ENCODE measurements at regions not wholly inside any gene's neighbourhood (a gene's known extent, or its start where the extent isn't known, plus 50 kb on each side); places are given as distances from the start of the nearest gene placed in this dataset.
A peak's percentile ranks its signal among the peaks of the same experiment; 100 is the strongest.

- Histone ChIP-seq H3K4me2 (ENCODE audit: low read depth, low read length) (no peak overlapping the region), H4K20me1 (ENCODE audit: insufficient read depth, low read length) (no peaks in the 10 kb centered on the region), H3K27me3 (ENCODE audit: control insufficient read depth in 1 of 2, insufficient read depth in 2 of 2, low read length in 2 of 2) (no peaks in the 10 kb centered on the region), H3K27ac (ENCODE audit: extremely low read length, insufficient read depth, low read length) (no peak overlapping the region), H3K9me3 (ENCODE audit: low read length) (peaks cover 60% of the 10 kb centered on the region), H3K36me3 (replicated peaks in 1 of 2; ENCODE audit: control insufficient read depth in 1 of 2, insufficient read depth in 2 of 2, low read length in 2 of 2) (no peaks in the 10 kb centered on the region), H2AFZ (ENCODE audit: low read length) (no peak overlapping the region), H3K9ac (ENCODE audit: insufficient read depth, low read depth, low read length) (no peak overlapping the region), H3K4me1 (ENCODE audit: insufficient read depth, low read length) (no peaks in the 10 kb centered on the region), H3K79me2 (ENCODE audit: insufficient read depth, low read length) (no peaks in the 10 kb centered on the region), H3K4me3 (replicated peaks in 1 of 3; ENCODE audit: insufficient read depth in 1 of 3, low read depth in 2 of 3, low read length in 3 of 3) (no peak overlapping the region)
- ChIA-PET POLR2A (no interaction called here), CTCF (ENCODE audit: low intra/inter-chr PET ratio, low total read pairs) (no interaction called here)
- WGBS (ENCODE audit: low lambda C conversion rate) = 1% methylated on average over 1 of the region's 1 CpG
- TF ChIP-seq CEBPB (IDR thresholded peaks at IDR 0.05; ENCODE audit: borderline replicate concordance, low read depth, low read length) (peak; percentile 81; the same call in 1 of the 2 replicates), ATF7 (IDR thresholded peaks at IDR 0.05) (peak; percentile 36; the same call in 1 of the 2 replicates), ATF7 (CRISPR knock-in tag; IDR thresholded peaks at IDR 0.05) (no peak), ZNF407 (CRISPR knock-in tag; IDR thresholded peaks at IDR 0.05; ENCODE audit: not compliant biosample characterization) (no peak), NR0B2 (CRISPR knock-in tag; IDR thresholded peaks at IDR 0.05) (no peak)
- ATAC-seq (no peak), DNase-seq (ENCODE audit: low spot score) (no peak), FAIRE-seq (no peak)
- in situ Hi-C loops (cut with HindIII; ENCODE audit: extremely low pct_ligation_motif_present, low pct_unique_long_range_greater_than_20kb) (no loop called here), intact Hi-C loops (cut with micrococcal nuclease; ENCODE audit: unreplicated experiment) (no loop called here)
- BruUV-seq (replicated peaks) = no TSS peak
These were observed 381.2 kb upstream of the LRFN5 start for GRCh38 chr14:41225433-41225832.

Data from HepG2 (cell line).